ENCODE measurements at regions not wholly inside any gene's neighbourhood (a gene's known extent, or its start where the extent isn't known, plus 50 kb on each side); places are given as distances from the start of the nearest gene placed in this dataset.

DNA sequence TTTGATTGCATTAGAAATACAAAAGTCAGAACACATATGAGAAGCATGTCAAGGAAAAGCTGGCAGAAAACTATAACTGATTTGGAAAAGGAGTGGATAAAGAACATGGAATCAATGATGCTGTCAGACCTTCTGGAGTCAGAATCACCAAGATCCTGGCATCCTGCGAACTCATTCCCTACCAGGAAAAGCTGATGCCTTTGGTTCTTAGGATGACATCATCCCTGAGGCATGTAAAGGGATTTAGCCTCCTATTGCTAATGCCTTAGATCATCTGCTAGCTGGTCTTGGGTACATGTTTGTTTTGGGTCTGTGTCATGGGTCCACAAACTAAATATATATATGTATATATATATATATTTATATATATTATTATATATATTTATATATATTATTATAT is 680.7 kb downstream of the EPHA4 start:
- Histone ChIP-seq H3K9me3 (ENCODE audit: control insufficient read depth, low read length) (no peaks in the 10 kb centered on the region), H3K4me1 (ENCODE audit: control insufficient read depth, insufficient read depth, low read length) (no peaks in the 10 kb centered on the region), H3K27ac (ENCODE audit: low read length) (no peak overlapping the region), H3K27me3 (ENCODE audit: control insufficient read depth, insufficient read depth) (no peaks in the 10 kb centered on the region), H3K4me3 (ENCODE audit: low read length) (no peak overlapping the region)
- intact Hi-C loops (cut with DNase I) = no loop called here
- 19% methylated on average over 1 of the region's 1 CpG for WGBS
- ATAC-seq = no peak
- DNase-seq = no peak

DNA sequence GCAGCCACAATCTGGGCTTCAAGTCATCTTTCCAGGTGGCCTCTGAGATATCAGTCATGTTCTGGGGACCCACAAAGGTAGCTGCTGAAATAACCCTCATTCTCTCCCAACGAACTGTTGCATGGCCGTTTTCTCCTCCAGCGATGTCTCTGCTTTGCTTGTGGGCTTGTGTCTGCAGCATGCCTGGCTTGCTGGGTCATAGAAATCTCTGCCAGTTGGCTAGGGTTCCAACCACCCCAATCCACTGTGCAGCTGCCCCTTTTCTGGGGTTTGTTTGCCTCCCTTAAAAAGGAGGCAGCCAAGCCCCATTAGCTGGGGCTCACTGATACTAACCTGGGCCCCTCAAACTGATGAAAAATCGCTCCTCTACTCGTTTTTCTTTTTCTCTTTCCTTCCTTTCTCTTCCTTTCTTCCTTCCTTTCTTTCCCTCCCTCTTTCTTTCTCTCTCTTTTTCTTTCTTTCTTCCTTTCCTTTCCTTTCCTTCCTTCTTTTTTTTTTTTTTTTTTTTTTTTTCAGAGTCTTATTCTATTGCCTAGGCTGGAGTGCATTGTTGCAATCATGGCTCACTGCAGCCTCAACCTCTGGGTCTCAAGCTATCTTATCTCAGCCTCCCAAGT is 680.0 kb downstream of the EPHA4 start:
- ATAC-seq (no peak), DNase-seq (no peak)
- Histone ChIP-seq H3K27ac (ENCODE audit: low read length) (no peak overlapping the region), H3K9me3 (ENCODE audit: control insufficient read depth, low read length) (no peaks in the 10 kb centered on the region), H3K27me3 (ENCODE audit: control insufficient read depth, insufficient read depth) (no peaks in the 10 kb centered on the region), H3K4me1 (ENCODE audit: control insufficient read depth, insufficient read depth, low read length) (no peaks in the 10 kb centered on the region), H3K4me3 (ENCODE audit: low read length) (no peak overlapping the region)
- 87% methylated on average over 5 of the region's 5 CpGs for WGBS
- intact Hi-C loops (cut with DNase I) = no loop called here

DNA sequence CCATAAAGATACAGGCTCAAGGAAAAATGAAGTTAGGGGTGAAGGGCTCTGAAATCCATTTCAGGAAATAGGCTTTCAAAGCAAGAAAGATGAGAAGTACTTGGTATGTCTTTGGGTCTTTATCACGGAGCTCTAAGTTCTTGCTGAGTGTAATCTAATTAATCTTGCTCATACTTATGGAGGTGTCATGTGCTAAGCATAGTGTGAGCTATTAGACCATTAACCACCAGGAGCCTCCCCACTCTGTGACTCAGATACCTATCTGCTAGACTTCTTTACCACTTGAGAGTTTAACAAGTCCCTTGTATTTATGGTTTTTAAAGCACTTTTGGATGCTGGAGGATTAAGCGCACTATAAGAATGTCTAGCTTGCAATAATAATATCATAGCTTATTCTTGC is 678.7 kb downstream of the EPHA4 start:
- Histone ChIP-seq H3K9me3 (ENCODE audit: control insufficient read depth, low read length) (no peaks in the 10 kb centered on the region), H3K27ac (ENCODE audit: low read length) (no peak overlapping the region), H3K27me3 (ENCODE audit: control insufficient read depth, insufficient read depth) (no peaks in the 10 kb centered on the region), H3K4me1 (ENCODE audit: control insufficient read depth, insufficient read depth, low read length) (no peaks in the 10 kb centered on the region), H3K4me3 (ENCODE audit: low read length) (no peak overlapping the region)
- no peak for DNase-seq
- ATAC-seq = no peak
- intact Hi-C loops (cut with DNase I) = no loop called here
- 81% methylated on average over 2 of the region's 2 CpGs for WGBS

DNA sequence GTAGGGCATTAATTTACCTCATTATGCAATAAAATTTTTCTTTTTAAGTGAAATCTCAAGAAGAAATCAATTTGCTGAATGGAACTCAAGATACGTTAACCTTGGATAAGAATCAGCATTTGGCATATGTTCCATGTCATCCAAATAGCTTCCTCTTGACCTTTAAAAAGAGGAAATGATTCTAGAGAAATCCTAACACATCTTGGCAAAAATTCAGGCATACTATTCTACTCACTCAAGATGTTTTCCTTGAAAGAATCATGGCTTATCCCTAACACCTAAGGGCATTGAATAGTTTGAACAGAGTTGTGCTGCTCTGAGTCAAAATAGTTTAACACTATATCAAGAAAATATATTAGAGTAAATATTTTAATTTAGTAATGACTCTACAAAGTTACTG is 678.0 kb downstream of the EPHA4 start:
- no peaks in the 10 kb centered on the region for H3K9me3 ChIP-seq (ENCODE audit: control insufficient read depth, low read length)
- H3K27ac ChIP-seq (ENCODE audit: low read length) = no peak overlapping the region
- no peak overlapping the region for H3K4me3 ChIP-seq (ENCODE audit: low read length)
- 30% methylated on average over 1 of the region's 1 CpG for WGBS
- DNase-seq = no peak
- H3K4me1 ChIP-seq (ENCODE audit: control insufficient read depth, insufficient read depth, low read length) = no peaks in the 10 kb centered on the region
- H3K27me3 ChIP-seq (ENCODE audit: control insufficient read depth, insufficient read depth) = no peaks in the 10 kb centered on the region
- intact Hi-C loops (cut with DNase I) = no loop called here
- no peak for ATAC-seq

DNA sequence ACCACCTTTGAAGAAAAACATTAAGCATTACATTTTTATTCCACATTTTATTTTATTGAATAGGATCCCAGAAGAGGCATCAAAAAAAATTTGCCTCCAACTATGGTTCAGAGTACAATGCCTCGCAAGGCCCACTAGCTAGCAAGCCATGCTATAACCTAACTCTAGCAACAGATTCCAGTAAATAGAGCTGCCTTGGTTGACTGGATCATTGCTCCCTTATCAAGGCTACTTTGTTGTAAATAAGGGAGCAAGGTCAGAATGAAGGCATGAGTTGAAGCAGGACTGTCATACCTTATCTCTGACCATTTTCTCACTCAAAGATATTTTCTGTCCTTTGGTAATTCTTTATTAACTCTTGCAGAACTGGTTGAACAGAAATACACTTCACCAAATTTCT is 672.6 kb downstream of the EPHA4 start:
- no peak for DNase-seq
- ATAC-seq = no peak
- Histone ChIP-seq H3K27ac (ENCODE audit: low read length) (no peak overlapping the region), H3K9me3 (ENCODE audit: control insufficient read depth, low read length) (no peaks in the 10 kb centered on the region), H3K27me3 (ENCODE audit: control insufficient read depth, insufficient read depth) (no peaks in the 10 kb centered on the region), H3K4me3 (ENCODE audit: low read length) (no peak overlapping the region), H3K4me1 (ENCODE audit: control insufficient read depth, insufficient read depth, low read length) (no peaks in the 10 kb centered on the region)
- intact Hi-C loops (cut with DNase I) = no loop called here
- WGBS = 72% methylated on average over 1 of the region's 1 CpG

DNA sequence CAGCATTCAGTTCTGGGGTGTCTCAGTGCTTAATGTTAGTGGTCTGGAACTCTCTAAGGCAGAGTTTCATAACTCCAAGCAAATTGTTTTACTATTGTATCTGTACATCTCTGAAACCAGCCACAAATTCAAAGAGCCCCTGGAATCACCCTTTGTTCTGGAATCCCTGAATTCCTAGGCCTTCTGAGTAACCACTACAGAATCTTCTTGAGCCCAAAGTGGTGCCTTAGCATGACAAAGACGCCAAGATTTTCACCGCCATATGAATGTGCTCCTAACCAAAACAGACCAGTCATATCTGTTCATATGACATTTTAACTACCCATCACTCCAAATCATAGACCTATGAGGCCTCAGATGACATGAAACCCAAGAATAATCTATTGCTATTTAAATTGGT is 668.1 kb downstream of the EPHA4 start:
- Histone ChIP-seq H3K9me3 (ENCODE audit: control insufficient read depth, low read length) (no peaks in the 10 kb centered on the region), H3K27me3 (ENCODE audit: control insufficient read depth, insufficient read depth) (no peaks in the 10 kb centered on the region), H3K4me1 (ENCODE audit: control insufficient read depth, insufficient read depth, low read length) (peaks cover 4% of the 10 kb centered on the region), H3K4me3 (ENCODE audit: low read length) (no peak overlapping the region), H3K27ac (ENCODE audit: low read length) (no peak overlapping the region)
- DNase-seq = no peak
- 97% methylated on average over 2 of the region's 2 CpGs for WGBS
- ATAC-seq = no peak
- intact Hi-C loops (cut with DNase I) = no loop called here

DNA sequence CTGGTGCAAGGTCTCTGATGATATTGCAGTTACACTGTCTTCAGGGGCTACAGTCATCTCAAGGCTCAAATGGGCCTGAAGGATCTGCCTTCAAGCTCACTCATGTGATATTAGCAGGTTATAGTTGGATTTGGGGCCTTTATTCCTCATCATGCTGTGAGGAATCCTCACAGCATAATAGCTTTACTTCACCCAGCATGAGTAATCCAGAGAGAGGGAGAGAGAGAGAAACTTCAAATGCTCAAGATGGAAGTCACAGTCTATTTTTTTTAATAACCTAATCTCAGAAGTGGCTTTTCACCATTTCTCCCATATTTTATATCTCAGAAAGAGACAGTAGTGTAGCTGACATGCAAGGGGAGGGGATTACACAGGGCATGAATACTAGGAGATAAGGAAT is 658.7 kb downstream of the EPHA4 start:
- no peak for ATAC-seq
- Histone ChIP-seq H3K27ac (ENCODE audit: low read length) (no peak overlapping the region), H3K4me3 (ENCODE audit: low read length) (no peak overlapping the region), H3K4me1 (ENCODE audit: control insufficient read depth, insufficient read depth, low read length) (no peaks in the 10 kb centered on the region), H3K9me3 (ENCODE audit: control insufficient read depth, low read length) (no peaks in the 10 kb centered on the region), H3K27me3 (ENCODE audit: control insufficient read depth, insufficient read depth) (no peaks in the 10 kb centered on the region)
- no peak for DNase-seq
- intact Hi-C loops (cut with DNase I) = no loop called here

DNA sequence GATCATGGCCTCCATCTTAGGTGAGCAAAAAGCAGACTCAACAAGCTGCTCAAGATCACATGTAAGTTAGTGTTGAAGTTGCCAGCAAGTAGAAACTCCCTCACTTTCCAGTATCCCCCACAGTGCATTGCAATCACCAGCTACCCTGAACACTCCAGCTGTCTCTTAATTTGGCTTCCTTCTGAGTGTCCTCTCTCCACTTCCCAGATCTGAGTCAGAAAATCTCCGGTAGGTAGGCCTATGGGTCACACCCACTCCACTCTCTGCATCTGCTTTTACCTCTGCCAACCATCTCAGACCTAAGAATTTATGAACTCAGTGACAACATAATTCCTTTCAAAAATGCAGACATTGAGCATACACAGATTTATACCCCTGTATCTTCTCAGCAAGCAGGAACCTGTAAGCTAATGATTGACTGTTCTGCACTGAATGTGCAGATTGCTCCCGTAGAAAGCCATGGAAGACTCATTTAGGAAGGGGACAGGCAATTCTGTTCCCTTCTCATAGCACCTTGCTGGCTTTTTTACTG is 656.9 kb downstream of the EPHA4 start:
- Histone ChIP-seq H3K4me1 (ENCODE audit: control insufficient read depth, insufficient read depth, low read length) (no peaks in the 10 kb centered on the region), H3K27ac (ENCODE audit: low read length) (no peak overlapping the region), H3K27me3 (ENCODE audit: control insufficient read depth, insufficient read depth) (no peaks in the 10 kb centered on the region), H3K4me3 (ENCODE audit: low read length) (no peak overlapping the region), H3K9me3 (ENCODE audit: control insufficient read depth, low read length) (no peaks in the 10 kb centered on the region)
- DNase-seq (no peak), ATAC-seq (no peak)
- WGBS = 75% methylated on average over 2 of the region's 2 CpGs
- intact Hi-C loops (cut with DNase I) = no loop called here

DNA sequence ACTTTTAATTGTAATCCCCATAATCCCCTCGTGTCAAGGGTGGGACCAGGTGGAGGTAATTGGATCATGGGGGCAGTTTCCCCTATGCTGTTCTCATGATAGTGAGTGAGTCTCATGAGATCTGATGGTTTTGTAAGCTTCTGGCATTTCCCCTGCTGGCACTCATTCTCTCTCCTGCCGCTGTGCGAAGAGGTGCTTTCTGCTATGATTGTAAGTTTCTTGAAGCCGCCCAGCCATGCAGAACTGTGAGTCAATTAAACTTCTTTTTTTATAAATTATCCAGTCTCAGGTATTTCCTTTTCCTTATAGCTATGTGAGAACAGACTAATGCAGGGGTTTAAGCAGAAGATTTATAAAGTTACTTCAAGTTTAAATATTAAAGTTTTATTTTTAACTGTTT is 655.2 kb downstream of the EPHA4 start:
- DNase-seq = no peak
- Histone ChIP-seq H3K4me1 (ENCODE audit: control insufficient read depth, insufficient read depth, low read length) (no peaks in the 10 kb centered on the region), H3K9me3 (ENCODE audit: control insufficient read depth, low read length) (no peaks in the 10 kb centered on the region), H3K4me3 (ENCODE audit: low read length) (no peak overlapping the region), H3K27ac (ENCODE audit: low read length) (no peak overlapping the region), H3K27me3 (ENCODE audit: control insufficient read depth, insufficient read depth) (no peaks in the 10 kb centered on the region)
- no peak for ATAC-seq
- 93% methylated on average over 4 of the region's 4 CpGs for WGBS
- intact Hi-C loops (cut with DNase I) = no loop called here

DNA sequence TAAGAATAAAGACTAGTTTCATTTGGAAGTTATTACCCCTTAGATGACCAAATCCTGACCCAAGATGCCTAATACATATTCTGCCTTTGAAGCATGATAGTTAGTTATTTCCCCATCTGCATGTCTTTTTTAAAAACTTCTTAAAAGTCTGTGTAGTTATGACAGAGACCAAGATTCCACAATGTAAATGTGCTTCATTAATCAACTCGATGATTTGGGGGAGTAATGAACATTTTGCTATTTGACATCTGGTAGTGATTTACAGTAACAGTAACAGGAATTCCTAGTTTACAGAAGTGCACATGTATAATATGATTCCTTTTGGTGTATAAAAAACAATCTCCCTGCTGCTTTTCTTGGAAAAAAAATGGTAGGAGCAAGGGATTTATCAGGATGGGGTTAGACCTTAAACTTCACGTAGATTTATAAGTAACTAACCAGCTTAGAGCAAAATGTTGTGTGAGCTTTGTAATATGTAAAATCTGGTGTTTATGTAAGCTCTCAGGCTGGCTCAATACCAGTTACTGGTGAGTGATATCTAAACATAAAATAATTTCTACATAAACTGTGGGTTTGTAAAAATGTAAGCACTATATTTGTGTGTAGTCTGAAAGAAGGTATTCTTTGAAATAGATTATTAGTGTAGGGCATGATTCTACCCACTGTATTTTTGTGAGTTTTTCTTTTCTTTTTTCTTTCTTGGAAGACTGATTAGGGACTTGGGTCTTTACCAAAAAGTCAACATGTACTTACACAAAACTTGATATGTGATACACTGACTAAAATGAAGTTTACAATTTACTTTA is 641.6 kb downstream of the EPHA4 start:
- no peak for ATAC-seq
- no peaks in the 10 kb centered on the region for H3K9me3 ChIP-seq (ENCODE audit: control insufficient read depth, low read length)
- intact Hi-C loops (cut with DNase I) = no loop called here
- WGBS = 56% methylated on average over 2 of the region's 2 CpGs
- H3K27ac ChIP-seq (ENCODE audit: low read length) = no peak overlapping the region
- H3K4me3 ChIP-seq (ENCODE audit: low read length) = no peak overlapping the region
- DNase-seq = no peak
- H3K4me1 ChIP-seq (ENCODE audit: control insufficient read depth, insufficient read depth, low read length) = no peaks in the 10 kb centered on the region
- H3K27me3 ChIP-seq (ENCODE audit: control insufficient read depth, insufficient read depth) = no peaks in the 10 kb centered on the region

DNA sequence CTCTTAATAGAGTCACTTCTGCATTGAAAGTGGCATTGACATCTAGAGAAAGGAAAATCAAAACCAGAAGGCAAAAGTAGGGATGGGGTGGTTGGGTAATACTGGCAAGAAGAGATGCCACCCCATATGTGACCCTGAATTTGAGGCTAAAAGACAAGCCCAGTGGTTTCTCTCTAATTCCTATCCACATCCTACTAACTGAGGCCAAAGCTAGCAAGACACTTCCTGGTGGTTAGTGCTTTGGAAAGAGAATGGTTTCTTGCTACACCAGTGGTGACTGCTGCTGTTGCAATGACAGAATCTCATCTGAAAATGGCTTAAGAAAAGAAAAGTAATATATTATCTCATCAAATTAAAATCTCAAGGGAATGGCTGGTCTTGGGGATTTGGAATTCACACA is 640.6 kb downstream of the EPHA4 start:
- H3K9me3 ChIP-seq (ENCODE audit: control insufficient read depth, low read length) = no peaks in the 10 kb centered on the region
- DNase-seq (no peak), ATAC-seq (no peak)
- H3K27me3 ChIP-seq (ENCODE audit: control insufficient read depth, insufficient read depth) = no peaks in the 10 kb centered on the region
- H3K4me3 ChIP-seq (ENCODE audit: low read length) = no peak overlapping the region
- intact Hi-C loops (cut with DNase I) = no loop called here
- no peaks in the 10 kb centered on the region for H3K4me1 ChIP-seq (ENCODE audit: control insufficient read depth, insufficient read depth, low read length)
- H3K27ac ChIP-seq (ENCODE audit: low read length) = no peak overlapping the region
